ENCODE measurements at regions not wholly inside any gene's neighbourhood (a gene's known extent, or its start where the extent isn't known, plus 50 kb on each side); places are given as distances from the start of the nearest gene placed in this dataset.

DNA sequence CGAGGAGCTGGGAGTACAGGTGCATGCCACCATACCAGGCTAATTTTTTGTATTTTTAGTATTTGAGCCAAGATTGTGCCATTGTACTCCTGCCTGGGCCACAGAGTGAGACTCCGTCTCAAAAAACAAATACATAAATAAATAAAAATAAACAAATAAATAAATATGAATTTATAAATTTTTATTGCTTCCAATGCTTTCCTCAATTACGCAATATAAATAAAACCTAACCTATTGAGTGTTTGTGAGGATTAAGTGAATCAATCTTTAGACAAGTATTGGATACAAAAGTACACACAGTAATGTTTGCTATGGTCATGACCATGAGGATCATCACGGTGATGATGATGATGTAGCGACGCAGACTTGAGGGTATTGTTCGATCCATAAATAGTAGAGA, 257.4 kb downstream of the ASXL3 start:
- TF ChIP-seq, protein P1, sequence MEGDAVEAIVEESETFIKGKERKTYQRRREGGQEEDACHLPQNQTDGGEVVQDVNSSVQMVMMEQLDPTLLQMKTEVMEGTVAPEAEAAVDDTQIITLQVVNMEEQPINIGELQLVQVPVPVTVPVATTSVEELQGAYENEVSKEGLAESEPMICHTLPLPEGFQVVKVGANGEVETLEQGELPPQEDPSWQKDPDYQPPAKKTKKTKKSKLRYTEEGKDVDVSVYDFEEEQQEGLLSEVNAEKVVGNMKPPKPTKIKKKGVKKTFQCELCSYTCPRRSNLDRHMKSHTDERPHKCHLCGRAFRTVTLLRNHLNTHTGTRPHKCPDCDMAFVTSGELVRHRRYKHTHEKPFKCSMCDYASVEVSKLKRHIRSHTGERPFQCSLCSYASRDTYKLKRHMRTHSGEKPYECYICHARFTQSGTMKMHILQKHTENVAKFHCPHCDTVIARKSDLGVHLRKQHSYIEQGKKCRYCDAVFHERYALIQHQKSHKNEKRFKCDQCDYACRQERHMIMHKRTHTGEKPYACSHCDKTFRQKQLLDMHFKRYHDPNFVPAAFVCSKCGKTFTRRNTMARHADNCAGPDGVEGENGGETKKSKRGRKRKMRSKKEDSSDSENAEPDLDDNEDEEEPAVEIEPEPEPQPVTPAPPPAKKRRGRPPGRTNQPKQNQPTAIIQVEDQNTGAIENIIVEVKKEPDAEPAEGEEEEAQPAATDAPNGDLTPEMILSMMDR (IDR thresholded peaks at IDR 0.05) = no peak
- no peak for ATAC-seq
- Histone ChIP-seq H3K4me3 (no peak overlapping the region), H3K4me1 (no peaks in the 10 kb centered on the region), H3K27me3 (no peaks in the 10 kb centered on the region), H3K9me3 (peaks cover 0 to 13% of the 10 kb centered on the region in 2 donors), H3K36me3 (no peaks in the 10 kb centered on the region), H3K27ac (no peak overlapping the region)
- intact Hi-C loops (cut with DNase I) = no loop called here
- DNase-seq = no peak

DNA sequence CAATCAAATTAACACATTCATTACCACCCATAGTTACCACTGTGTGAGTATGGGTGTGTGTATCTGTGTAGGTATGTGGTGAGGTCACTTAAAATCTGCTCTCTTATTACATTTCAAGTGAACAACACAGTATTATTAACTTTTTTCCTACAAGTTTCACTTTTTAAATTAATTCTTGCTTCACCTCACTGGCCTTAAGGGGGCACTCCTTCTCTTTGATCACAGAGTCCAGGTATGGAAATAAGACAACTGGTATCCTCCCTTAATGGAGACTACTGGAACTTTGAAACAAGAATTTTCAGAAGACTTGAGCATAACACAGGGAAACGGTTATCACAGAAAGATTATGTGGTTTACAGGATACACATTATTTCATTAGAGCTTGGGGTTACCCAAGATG, 255.8 kb downstream of the ASXL3 start:
- intact Hi-C loops (cut with DNase I) = no loop called here
- no peak overlapping the region for H3K4me3 ChIP-seq
- TF ChIP-seq, protein P1 (IDR thresholded peaks at IDR 0.05) = no peak

DNA sequence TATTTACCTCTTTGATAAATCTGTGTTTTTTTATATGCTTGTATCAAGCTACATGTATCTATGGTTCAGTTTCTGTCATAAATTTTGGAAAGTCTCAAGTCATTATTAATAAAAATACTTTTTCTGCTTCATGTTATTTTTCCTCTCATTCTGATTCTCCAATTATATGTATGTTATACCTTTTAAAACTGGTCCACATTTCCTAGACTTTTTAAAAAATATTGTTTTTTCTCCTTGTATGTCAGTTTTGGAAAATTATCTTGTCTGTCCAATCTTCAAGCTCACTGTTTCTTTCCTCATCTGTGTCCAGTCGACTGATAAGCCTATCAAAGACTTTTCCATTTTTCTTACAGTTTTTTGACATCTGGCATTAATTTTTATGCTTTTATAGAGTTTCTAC, 253.4 kb downstream of the ASXL3 start:
- Histone ChIP-seq H3K9me3 (peaks cover 0 to 13% of the 10 kb centered on the region in 2 donors), H3K36me3 (no peaks in the 10 kb centered on the region), H3K4me3 (no peak overlapping the region), H3K4me1 (no peaks in the 10 kb centered on the region), H3K27ac (no peak overlapping the region), H3K27me3 (no peaks in the 10 kb centered on the region)
- TF ChIP-seq, protein P1 (IDR thresholded peaks at IDR 0.05) = no peak
- no peak for DNase-seq
- intact Hi-C loops (cut with DNase I) = no loop called here
- no peak for ATAC-seq

More for the DNA sequence above, 255.8 kb downstream of the ASXL3 start:
- ATAC-seq (no peak), DNase-seq (no peak)
- no peaks in the 10 kb centered on the region for H3K4me1 ChIP-seq
- H3K27ac ChIP-seq = no peak overlapping the region
- no peaks in the 10 kb centered on the region for H3K27me3 ChIP-seq
- H3K36me3 ChIP-seq = no peaks in the 10 kb centered on the region
- peaks cover 0 to 13% of the 10 kb centered on the region in 2 donors for H3K9me3 ChIP-seq

DNA sequence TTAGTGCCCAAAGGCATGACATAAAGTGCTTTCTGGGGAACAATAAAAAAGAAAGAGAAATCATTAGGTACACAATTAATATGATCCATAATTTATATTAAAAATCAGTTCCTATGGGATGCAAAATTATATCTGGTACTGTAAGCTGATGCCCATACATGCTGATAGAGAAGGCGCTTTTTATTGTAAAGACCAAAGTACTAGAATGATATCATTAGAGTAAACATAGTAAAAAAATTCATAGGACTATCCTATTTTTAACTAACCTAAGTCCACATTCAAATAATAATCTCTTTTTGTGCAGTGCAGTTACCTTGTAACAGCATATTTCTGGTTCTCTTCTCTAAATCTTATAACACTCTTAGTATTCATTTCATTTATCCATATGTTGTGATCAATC, 252.2 kb downstream of the ASXL3 start:
- no peak overlapping the region for H3K27ac ChIP-seq
- no peaks in the 10 kb centered on the region for H3K27me3 ChIP-seq
- no peak overlapping the region for H3K4me3 ChIP-seq
- no peaks in the 10 kb centered on the region for H3K4me1 ChIP-seq
- DNase-seq (no peak), ATAC-seq (no peak)
- intact Hi-C loops (cut with DNase I) = no loop called here
- peaks cover 0 to 13% of the 10 kb centered on the region in 2 donors for H3K9me3 ChIP-seq
- TF ChIP-seq, protein P1 (IDR thresholded peaks at IDR 0.05) = no peak
- H3K36me3 ChIP-seq = no peaks in the 10 kb centered on the region

DNA sequence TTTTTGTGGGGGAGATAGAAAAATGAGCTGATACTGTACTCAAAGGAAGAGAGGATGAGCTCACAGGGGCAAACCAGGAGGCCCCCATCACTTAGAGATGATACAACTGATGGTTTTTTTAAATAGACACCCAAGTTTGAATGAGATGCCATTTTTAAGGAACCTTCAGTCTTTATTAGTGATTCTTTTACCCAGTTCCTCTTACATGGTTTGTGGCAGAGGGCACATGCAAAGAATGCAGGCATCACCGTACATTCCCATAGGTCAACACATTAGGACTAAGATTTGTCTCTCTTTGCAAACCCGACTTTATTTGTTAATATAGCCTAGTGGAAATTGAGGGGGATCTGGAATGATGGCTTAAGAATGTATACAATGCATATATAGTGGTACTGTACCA, 250.9 kb downstream of the ASXL3 start:
- H3K36me3 ChIP-seq = no peaks in the 10 kb centered on the region
- H3K9me3 ChIP-seq = peaks cover 0 to 13% of the 10 kb centered on the region in 2 donors
- H3K27ac ChIP-seq = no peak overlapping the region
- H3K4me1 ChIP-seq = no peaks in the 10 kb centered on the region
- intact Hi-C loops (cut with DNase I) = no loop called here
- H3K4me3 ChIP-seq = no peak overlapping the region
- no peaks in the 10 kb centered on the region for H3K27me3 ChIP-seq
- TF ChIP-seq, protein P1 (IDR thresholded peaks at IDR 0.05) = no peak
- ATAC-seq (no peak), DNase-seq (no peak)

Data from left lung (tissue), 4 donors.